ENCODE measurements at regions not wholly inside any gene's neighbourhood (a gene's known extent, or its start where the extent isn't known, plus 50 kb on each side); places are given as distances from the start of the nearest gene placed in this dataset.

DNA sequence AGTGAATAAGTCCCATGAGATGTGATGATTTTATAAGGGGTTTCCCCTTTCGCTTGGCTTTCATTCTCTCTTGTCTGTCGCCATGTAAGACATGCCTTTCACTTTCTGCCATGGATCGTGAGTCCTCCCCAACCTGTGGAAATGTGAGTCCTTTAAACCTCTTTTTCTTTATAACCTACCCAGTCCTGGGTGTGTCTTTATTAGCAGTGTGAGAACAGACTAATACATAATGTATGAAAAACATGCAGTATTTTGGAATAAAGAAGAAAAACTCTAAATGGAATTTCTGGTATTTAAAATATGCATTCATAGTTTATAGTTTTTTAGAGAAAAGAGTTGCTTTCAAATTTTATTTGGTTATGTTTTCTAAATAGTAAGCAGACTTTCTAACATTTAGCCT, 360.7 kb downstream of the PCDH7 start:
- intact Hi-C loops (cut with DNase I), result no loop called here
- no peak for DNase-seq (ENCODE audit: low spot score)

DNA sequence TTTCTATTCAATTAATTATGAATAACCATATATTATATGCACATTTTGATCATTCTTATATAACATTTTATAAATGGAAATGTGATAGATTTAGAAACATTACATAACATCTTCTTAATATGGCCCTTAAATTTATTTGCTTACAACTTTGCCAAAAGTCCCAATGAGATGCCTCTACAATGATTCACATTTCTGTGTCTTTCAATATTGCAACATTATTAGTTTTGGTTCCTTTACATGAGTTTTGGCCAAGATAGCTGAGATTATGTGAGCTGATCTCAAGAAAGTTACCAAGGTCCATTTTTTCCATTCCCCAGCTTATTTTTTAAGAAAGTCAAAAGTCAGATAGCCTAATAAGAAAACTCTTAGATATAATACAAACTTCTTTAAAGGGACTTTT, 361.2 kb downstream of the PCDH7 start:
- intact Hi-C loops (cut with DNase I), result no loop called here
- DNase-seq (ENCODE audit: low spot score), result no peak

GRCh38 chr4:31083456-31083855, 363.3 kb downstream of the PCDH7 start:
- intact Hi-C loops (cut with DNase I), result no loop called here

DNA sequence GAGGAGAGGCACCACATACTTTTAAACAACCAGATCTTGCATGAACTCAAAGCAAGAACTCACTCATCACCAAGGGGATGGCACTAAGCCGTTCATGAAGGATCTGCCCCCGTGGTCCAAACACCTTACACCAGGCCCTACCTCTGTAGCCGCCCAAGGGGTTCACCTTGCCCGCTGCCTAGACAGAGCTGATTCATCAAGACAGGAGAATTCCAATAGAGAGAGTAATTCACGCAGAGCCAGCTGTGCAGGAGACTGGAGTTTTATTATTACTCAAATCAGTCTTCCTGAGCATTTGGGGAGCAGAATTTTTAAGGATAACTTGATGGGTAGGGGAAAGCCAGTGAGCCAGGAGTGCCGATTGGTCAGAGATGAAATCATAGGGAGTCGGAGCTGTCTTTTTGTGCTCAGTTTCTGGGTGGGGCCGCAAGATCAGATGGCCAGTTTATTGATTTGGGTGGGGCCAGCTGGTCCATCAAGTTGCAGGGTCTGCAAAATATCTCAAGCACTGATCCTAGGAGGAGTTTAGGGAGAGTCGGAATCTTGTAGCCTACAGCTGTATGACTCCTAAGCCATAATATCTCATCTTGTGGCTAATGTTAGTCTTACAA, 364.7 kb downstream of the PCDH7 start:
- intact Hi-C loops (cut with DNase I), result loop anchor here (5.0 kb wide), 1 partner anchor 363 kb away; the partner anchor contains the start of gene PCDH7
- DNase-seq (ENCODE audit: low spot score), result no peak

More at GRCh38 chr4:31083456-31083855, 363.3 kb downstream of the PCDH7 start:
- no peak for DNase-seq (ENCODE audit: low spot score)

- no peak for DNase-seq (ENCODE audit: low spot score)
- intact Hi-C loops (cut with DNase I), result loop anchor here (5.0 kb wide), 1 partner anchor 363 kb away; the partner anchor contains the start of gene PCDH7
Observed at GRCh38 chr4:31085689-31086088, 365.5 kb downstream of the PCDH7 start.

- intact Hi-C loops (cut with DNase I), result loop anchor here (5.0 kb wide), 1 partner anchor 365 kb away; the partner anchor contains the start of gene PCDH7
- DNase-seq (ENCODE audit: low spot score), result no peak
Observed at GRCh38 chr4:31086756-31087330, 366.7 kb downstream of the PCDH7 start.

GRCh38 chr4:31088600-31089230, 368.5 kb downstream of the PCDH7 start:
- no peak for DNase-seq (ENCODE audit: low spot score)
- intact Hi-C loops (cut with DNase I), result loop anchor here (5.0 kb wide), 1 partner anchor 366 kb away; the partner anchor contains the start of gene PCDH7

DNA sequence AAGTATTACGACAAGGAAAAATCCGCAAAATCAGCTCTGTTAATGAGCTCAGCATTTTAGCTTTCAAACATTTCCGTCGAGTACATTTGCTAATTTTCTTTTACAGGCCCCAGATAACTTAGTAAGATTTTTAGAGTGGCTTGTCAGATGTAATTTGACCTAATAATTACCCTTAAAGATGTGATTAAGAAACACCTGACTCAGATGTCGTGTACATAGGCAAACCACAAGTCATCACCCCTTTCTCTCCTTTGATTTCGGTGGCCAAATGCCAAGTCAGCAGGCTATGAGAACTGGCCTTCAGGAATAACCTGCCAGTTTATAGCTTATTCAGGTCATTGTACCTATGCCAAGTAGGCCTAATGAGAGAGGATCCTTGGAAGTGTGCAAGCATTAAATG, 369.6 kb downstream of the PCDH7 start:
- DNase-seq (ENCODE audit: low spot score), result no peak
- intact Hi-C loops (cut with DNase I), result loop anchor here (5.0 kb wide), 1 partner anchor 368 kb away; the partner anchor contains the start of gene PCDH7

DNA sequence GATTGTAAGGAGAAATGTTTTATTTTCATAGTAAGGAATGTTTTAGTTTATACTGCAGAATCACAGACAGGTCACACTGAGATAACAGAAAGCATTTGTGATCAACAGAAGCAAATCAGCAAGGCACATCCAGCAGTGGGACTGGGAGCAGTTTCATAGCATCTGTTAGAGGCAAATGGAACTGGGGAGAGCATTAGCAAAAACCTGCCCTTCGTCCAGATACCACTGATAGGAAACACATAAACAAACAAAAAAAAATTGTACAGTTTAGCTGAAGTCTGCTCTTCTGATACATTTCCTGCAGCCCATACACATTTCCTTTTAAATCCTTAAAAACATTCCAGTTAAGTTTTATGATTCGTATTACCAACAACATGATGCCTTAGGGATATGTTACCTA, 374.3 kb downstream of the PCDH7 start:
- intact Hi-C loops (cut with DNase I), result no loop called here
- no peak for DNase-seq (ENCODE audit: low spot score)

DNA sequence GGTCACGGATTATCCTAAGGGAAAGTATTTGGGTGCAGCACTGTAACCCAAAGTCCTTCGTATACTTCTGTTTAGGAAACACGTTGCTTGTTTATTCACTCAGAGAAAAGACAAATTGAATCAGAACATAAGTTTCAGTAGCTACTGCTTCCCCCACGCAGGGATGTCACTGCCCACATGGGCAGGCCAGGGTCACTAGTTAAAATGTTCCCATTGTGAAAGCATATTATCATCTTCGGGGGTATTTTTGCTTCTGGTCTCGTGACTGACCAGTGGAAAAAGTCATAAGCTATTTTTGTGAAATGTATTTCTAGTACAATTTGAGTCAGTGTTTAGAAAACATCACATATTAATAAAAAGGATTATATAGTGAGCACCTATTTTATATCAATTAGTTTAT, 377.8 kb downstream of the PCDH7 start:
- intact Hi-C loops (cut with DNase I), result no loop called here
- DNase-seq (ENCODE audit: low spot score), result no peak

DNA sequence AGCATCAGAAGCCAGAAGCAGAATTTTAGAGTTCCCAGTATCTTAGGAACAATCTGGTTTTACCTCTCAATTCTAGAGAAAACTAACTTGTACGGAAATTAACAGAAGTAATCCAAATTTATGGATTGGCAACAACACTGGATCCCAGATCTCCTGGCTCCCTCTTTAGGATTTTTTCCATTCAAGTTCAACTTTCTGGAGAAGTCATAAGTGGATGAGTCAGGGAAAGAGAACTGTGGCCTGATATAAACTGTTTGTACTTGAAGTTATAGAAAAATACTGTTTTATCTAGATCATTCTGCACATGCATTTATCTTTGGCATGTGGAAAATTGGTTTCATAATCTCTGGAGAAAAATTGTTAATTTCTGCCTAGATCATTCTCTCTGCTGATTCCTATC, 380.4 kb downstream of the PCDH7 start:
- intact Hi-C loops (cut with DNase I), result no loop called here
- no peak for DNase-seq (ENCODE audit: low spot score)

DNA sequence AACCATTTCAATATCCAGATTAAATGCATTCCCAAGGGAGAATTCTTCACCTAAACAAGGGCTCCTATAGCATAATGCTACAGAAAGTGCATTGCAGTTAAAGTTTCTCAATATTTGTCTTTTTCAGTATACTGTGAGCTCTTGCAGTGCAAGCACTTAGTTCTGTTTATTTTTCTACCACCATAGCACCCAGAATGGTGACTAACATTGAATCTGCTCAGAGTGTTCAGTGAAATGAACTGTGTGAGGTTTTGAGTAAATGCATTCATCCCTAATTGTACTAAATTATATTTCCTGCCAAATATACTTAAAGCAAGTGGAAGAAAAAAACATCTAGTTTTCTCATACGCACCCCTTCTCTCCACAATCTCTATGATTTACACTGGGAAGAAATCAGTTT, 383.9 kb downstream of the PCDH7 start:
- no peak for DNase-seq (ENCODE audit: low spot score)
- intact Hi-C loops (cut with DNase I), result no loop called here

DNA sequence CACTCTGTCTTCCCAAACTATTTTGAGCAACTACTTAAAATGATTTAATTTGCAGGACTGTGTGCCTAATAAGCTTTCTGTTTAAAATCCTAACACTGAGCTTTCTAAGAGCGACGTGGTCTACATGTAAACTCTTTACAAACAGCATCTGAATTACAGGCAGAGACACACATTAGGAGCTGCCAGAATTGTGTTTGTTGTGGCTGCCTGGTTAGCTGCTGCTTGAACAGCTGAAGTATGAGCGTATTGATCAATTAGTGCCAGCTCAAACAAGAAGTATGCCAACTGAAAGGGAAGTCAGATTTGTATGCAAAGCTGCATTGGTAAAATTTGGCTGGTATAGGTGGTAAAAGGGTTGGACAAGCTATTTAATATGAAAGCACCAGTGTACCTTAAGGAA, 384.4 kb downstream of the PCDH7 start:
- DNase-seq (ENCODE audit: low spot score), result no peak
- intact Hi-C loops (cut with DNase I), result no loop called here

- intact Hi-C loops (cut with DNase I), result no loop called here
- no peak for DNase-seq (ENCODE audit: low spot score)
Observed at GRCh38 chr4:31106419-31106818, 386.2 kb downstream of the PCDH7 start.

GRCh38 chr4:31107362-31107761, 387.2 kb downstream of the PCDH7 start:
- intact Hi-C loops (cut with DNase I), result no loop called here
- no peak for DNase-seq (ENCODE audit: low spot score)

DNA sequence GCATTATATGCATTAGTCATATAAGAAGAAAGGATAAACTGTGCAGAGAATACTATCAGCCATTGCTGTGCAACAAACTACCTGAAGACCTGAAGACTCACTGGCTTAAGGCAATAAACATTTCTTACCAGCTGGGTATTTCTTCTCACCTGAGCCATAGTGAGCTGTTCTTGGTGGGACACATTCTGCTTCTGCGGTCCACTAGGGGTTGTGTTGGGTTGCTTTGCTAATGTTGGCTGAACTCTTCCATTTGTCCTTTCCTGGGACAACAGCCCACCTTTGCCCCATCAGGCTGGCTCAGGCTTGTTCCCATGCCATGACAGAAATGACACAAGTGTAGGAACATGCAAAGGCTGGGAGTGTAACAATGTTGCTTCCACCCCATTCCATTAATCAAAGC, 388.6 kb downstream of the PCDH7 start:
- intact Hi-C loops (cut with DNase I), result no loop called here

GRCh38 chr4:31111790-31112189, 391.6 kb downstream of the PCDH7 start:
- no peak for DNase-seq (ENCODE audit: low spot score)
- intact Hi-C loops (cut with DNase I), result no loop called here

More for the DNA sequence above, 388.6 kb downstream of the PCDH7 start:
- DNase-seq (ENCODE audit: low spot score), result peak; percentile 72

DNA sequence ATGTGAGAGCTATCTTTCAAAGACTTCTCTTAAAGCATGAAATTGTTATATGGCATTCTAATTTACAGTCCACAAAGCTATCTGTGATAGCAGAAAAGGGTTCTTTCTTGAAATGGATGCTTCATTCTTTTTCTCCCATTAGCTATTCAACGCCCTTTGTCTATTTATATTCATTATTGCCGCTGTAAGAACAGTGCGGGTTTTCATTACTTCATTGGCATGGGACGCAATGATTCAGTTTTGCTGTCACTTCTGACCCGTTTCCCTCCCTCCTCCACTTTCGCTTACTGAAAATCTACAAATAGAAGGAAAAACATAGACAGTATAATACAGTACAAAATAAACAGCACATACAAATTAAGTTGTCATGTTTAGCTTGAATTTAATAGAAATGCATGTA, 394.6 kb downstream of the PCDH7 start:
- no peak for DNase-seq (ENCODE audit: low spot score)

DNA sequence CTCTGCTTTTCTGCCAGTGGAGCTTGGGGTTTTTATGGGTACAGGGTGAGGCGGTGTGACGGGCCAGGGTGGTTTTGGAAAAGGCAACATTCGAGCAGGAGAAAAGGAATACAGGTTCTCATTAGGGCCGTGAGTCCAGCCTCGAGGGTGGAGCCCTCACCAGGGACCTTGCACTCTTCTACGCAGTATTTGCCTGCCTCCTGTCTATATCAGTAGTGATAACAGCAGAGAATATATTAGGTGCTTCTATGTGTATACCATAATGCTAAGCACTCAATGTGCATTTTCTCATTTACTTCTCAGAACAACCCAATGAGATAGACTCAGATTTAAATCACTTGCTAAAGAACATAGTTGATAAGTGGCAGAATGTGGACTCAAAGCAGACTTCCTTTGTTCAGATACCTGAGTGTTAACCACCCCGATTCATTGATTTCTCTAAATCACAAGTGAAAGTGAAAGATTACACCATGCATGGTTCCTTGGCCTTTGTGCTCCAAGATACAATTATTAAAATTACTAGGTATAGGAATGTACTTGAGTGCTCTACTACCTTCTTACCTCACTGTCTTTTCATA, 403.9 kb downstream of the PCDH7 start:
- no peak for DNase-seq (ENCODE audit: low spot score)
- intact Hi-C loops (cut with DNase I), result no loop called here

More for the DNA sequence above, 394.6 kb downstream of the PCDH7 start:
- intact Hi-C loops (cut with DNase I), result no loop called here

GRCh38 chr4:31125061-31125460, 404.9 kb downstream of the PCDH7 start:
- no peak for DNase-seq (ENCODE audit: low spot score)
- intact Hi-C loops (cut with DNase I), result no loop called here

- intact Hi-C loops (cut with DNase I), result no loop called here
- no peak for DNase-seq (ENCODE audit: low spot score)
Observed at GRCh38 chr4:31125496-31125895, 405.3 kb downstream of the PCDH7 start.

Measured in cardiac septum (tissue), 1 donor.